ENCODE measurements at regions not wholly inside any gene's neighbourhood (a gene's known extent, or its start where the extent isn't known, plus 50 kb on each side); places are given as distances from the start of the nearest gene placed in this dataset.

DNA sequence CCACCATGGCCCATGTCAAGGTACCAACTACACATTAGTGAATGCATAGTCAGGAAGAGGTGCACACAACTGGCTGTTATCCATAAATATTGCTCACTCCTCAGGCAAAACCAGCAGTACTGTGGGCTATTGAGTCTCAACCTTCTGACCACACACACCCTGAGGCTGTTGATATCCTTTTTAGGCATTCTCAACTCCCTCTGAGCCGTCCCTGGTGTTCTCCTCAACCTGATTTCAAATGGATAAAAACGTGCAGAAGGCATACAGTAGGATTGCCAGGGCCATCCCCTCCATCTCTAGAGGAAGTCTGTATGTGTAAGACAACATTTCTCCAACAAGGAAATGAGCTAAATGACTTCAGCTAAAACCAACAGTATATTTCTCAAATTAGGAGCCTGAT, 98.7 kb upstream of the KLHL13 start:
- TF ChIP-seq, protein P1, sequence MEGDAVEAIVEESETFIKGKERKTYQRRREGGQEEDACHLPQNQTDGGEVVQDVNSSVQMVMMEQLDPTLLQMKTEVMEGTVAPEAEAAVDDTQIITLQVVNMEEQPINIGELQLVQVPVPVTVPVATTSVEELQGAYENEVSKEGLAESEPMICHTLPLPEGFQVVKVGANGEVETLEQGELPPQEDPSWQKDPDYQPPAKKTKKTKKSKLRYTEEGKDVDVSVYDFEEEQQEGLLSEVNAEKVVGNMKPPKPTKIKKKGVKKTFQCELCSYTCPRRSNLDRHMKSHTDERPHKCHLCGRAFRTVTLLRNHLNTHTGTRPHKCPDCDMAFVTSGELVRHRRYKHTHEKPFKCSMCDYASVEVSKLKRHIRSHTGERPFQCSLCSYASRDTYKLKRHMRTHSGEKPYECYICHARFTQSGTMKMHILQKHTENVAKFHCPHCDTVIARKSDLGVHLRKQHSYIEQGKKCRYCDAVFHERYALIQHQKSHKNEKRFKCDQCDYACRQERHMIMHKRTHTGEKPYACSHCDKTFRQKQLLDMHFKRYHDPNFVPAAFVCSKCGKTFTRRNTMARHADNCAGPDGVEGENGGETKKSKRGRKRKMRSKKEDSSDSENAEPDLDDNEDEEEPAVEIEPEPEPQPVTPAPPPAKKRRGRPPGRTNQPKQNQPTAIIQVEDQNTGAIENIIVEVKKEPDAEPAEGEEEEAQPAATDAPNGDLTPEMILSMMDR (IDR thresholded peaks at IDR 0.05; ENCODE audit: insufficient read depth, low read length) = no peak
- TF ChIP-seq POLR2AphosphoS5 (IDR thresholded peaks at IDR 0.05; ENCODE audit: low read depth) = no peak
